SK-N-MC (cell line): ENCODE measurements at regions not wholly inside any gene's neighbourhood (a gene's known extent, or its start where the extent isn't known, plus 50 kb on each side); places are given as distances from the start of the nearest gene placed in this dataset.

Experiments used
- EZH2 ChIP-seq: fragments of 200-600 bp; sonication (generic); IDR thresholded peaks from one replicate; pipeline ENCODE4 v1.6.1; 2017; ENCODE audit warnings: antibody characterized with exemption
- POLR2AphosphoS5 ChIP-seq: IDR thresholded peaks from 2 replicates; pipeline ENCODE4 v1.6.1; 2012; ENCODE audit warnings: mild to moderate bottlenecking, low read depth, low read length, borderline replicate concordance

DNA sequence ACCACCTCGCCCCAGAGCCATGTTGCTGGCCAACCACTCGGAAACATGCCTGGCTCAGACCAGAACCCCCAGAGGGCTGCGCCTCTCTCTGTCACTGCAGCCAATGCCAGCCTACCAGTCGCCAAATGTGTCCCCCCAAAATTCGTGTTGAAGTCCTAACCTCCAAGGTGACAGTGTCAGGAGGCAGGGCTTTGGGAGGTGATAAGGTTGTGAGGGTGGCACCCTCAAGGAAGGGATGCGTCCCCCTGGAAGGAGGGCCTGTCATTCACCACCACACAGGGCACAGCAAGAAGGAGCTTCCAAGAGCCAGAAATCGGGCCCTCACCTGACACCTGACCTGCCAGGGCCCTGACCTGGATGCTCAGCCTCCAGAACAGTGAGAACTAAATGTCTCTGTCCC lies 291.9 kb upstream of the SALL3 start:
- TF ChIP-seq POLR2AphosphoS5 (no peak), EZH2 (no peak)
